ENCODE measurements at regions not wholly inside any gene's neighbourhood (a gene's known extent, or its start where the extent isn't known, plus 50 kb on each side); places are given as distances from the start of the nearest gene placed in this dataset.

- TF ChIP-seq, protein P1, sequence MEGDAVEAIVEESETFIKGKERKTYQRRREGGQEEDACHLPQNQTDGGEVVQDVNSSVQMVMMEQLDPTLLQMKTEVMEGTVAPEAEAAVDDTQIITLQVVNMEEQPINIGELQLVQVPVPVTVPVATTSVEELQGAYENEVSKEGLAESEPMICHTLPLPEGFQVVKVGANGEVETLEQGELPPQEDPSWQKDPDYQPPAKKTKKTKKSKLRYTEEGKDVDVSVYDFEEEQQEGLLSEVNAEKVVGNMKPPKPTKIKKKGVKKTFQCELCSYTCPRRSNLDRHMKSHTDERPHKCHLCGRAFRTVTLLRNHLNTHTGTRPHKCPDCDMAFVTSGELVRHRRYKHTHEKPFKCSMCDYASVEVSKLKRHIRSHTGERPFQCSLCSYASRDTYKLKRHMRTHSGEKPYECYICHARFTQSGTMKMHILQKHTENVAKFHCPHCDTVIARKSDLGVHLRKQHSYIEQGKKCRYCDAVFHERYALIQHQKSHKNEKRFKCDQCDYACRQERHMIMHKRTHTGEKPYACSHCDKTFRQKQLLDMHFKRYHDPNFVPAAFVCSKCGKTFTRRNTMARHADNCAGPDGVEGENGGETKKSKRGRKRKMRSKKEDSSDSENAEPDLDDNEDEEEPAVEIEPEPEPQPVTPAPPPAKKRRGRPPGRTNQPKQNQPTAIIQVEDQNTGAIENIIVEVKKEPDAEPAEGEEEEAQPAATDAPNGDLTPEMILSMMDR (IDR thresholded peaks at IDR 0.05), result no peak
- no peak for TF ChIP-seq POLR2A (IDR thresholded peaks at IDR 0.05)
These were observed 182.8 kb upstream of the FOXN2 start for GRCh38 chr2:48131539-48132270.
